T-cell (primary cell): ENCODE measurements at regions not wholly inside any gene's neighbourhood (a gene's known extent, or its start where the extent isn't known, plus 50 kb on each side); places are given as distances from the start of the nearest gene placed in this dataset.
"Not testable (repeated sequence)": the region's sequence is repeated elsewhere in the genome, so short reads cannot be mapped to it uniquely, and the experiment has no call there.

ENCODE experiments used
- ATAC-seq, 4 experiments: fragments of 200-7000 bp in 3 of 4; fragments of 150-1000 bp in 1 of 4; cut with Tn5 transposase; replicated peaks in 1 of 4; 1 replicate in 3 of 4; 2 replicates in 1 of 4; pipeline ENCODE4 v1.10.0; 2021; ENCODE audit warnings: moderate library complexity in 3 of 4, mild to moderate bottlenecking in 2 of 4, moderate number of reproducible peaks in 1 of 4
- CTCF ChIA-PET, 2 donors: fragments of 300-600 bp; sonication (Branson Sonifier 250); formaldehyde crosslinking; loops; one replicate each; lab custom pipeline; 2022; ENCODE audit warnings: antibody characterized with exemption in 2 of 2; lab: Charles Lee
- POLR2A ChIA-PET, 2 donors: fragments of 300-600 bp; sonication (Branson Sonifier 250); formaldehyde crosslinking; loops; one replicate each; lab custom pipeline; 2022; ENCODE audit warnings: antibody characterized with exemption in 2 of 2; lab: Charles Lee
- DNase-seq, 35 experiments: peaks; one replicate each; pipeline versions ENCODE4 v3.0.0 to v3.0.0-alpha.2; 2013 to 2023
- H3K27ac ChIP-seq: one replicate; pipeline ENCODE4 v1.5.1; 2013; ENCODE audit warnings: low read length
- H3K27me3 ChIP-seq, 2 experiments: replicated peaks in 1 of 2; 1 replicate in 1 of 2; 2 replicates in 1 of 2; pipeline versions ENCODE4 v1.6.1 to v1.7.0; 2013; ENCODE audit warnings: low read length in 1 of 2, mixed read lengths in 1 of 2; ENCODE audit not compliant: control insufficient read depth in 2 of 2, insufficient read depth in 2 of 2; ENCODE audit errors: extremely low read depth in 1 of 2
- H3K36me3 ChIP-seq, 2 donors: 1 replicate in 1 of 2; 2 replicates in 1 of 2; pipeline versions ENCODE4 v1.6.1 to v1.7.0; 2013; ENCODE audit warnings: low read length in 1 of 2; ENCODE audit not compliant: control insufficient read depth in 2 of 2, insufficient read depth in 1 of 2; ENCODE audit errors: extremely low read depth in 1 of 2
- H3K4me1 ChIP-seq, 2 experiments: 1 replicate in 1 of 2; 2 replicates in 1 of 2; pipeline versions ENCODE4 v1.6.1 to v1.7.0; 2013; ENCODE audit warnings: low read length in 2 of 2, mixed read lengths in 1 of 2; ENCODE audit not compliant: insufficient read depth in 2 of 2, control insufficient read depth in 1 of 2; ENCODE audit errors: extremely low read depth in 1 of 2
- H3K4me3 ChIP-seq, 2 donors: 1 replicate in 1 of 2; 2 replicates in 1 of 2; pipeline versions ENCODE4 v1.5.1 to v1.7.0; 2013; ENCODE audit warnings: mild to moderate bottlenecking in 2 of 2, low read length in 1 of 2, moderate library complexity in 1 of 2; ENCODE audit not compliant: control insufficient read depth in 1 of 2; ENCODE audit errors: extremely low read depth in 1 of 2
- H3K9me3 ChIP-seq: 2 replicates; pipeline ENCODE4 v1.7.0; 2013
- H3K27ac Mint-ChIP-seq, 2 donors: one replicate each; pipeline ENCODE4 v1.8.0; 2020 to 2021; ENCODE audit warnings: mild to moderate bottlenecking in 2 of 2, mixed read lengths in 2 of 2
- H3K27me3 Mint-ChIP-seq, 2 donors: one replicate each; pipeline ENCODE4 v1.8.0; 2021 to 2022; ENCODE audit warnings: mixed read lengths in 2 of 2
- H3K36me3 Mint-ChIP-seq: one replicate; pipeline ENCODE4 v1.8.0; 2021; ENCODE audit warnings: mixed read lengths
- H3K4me1 Mint-ChIP-seq, 3 donors: one replicate each; pipeline ENCODE4 v1.8.0; 2020 to 2022; ENCODE audit warnings: mixed read lengths in 3 of 3, mild to moderate bottlenecking in 1 of 3
- H3K4me3 Mint-ChIP-seq, 3 donors: one replicate each; pipeline ENCODE4 v1.8.0; 2020 to 2022; ENCODE audit warnings: mild to moderate bottlenecking in 3 of 3, mixed read lengths in 3 of 3, moderate library complexity in 3 of 3
- H3K9me3 Mint-ChIP-seq, 3 donors: one replicate each; pipeline ENCODE4 v1.8.0; 2020 to 2022; ENCODE audit warnings: mixed read lengths in 3 of 3
- WGBS: methylation state at CpG from one replicate; pipeline ENCODE4 v1.1.5; 2013; ENCODE audit warnings: missing lambda C conversion rate; ENCODE audit not compliant: insufficient coverage; 5-methylcytosine and 5-hydroxymethylcytosine counted together

DNA sequence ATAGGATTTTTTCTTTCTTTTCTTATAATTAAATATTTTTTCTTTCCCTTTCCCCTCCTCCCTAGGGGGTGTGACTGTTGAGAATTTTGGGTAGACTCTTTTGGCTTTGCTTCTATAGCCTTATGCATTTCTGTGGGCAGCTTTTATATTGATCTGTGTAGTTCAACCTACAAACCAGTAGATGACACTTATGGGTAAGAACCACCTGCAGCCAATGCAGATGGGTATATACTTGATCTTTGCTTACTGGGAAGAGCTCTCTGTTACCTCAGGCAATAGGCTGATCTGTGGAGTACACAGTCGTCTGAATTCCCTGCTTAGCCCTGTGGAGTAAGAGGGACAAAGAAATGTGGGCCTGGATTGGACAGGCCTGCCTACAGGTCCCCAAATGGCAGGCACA, 102.7 kb upstream of the STARD4 start:
- Histone ChIP-seq H3K27ac (no peak overlapping the region), H3K36me3 (no peaks in the 10 kb centered on the region), H3K27me3 (peaks cover 0 to 5% of the 10 kb centered on the region in 2 experiments), H3K4me3 (no peak overlapping the region), H3K9me3 (no peaks in the 10 kb centered on the region), H3K4me1 (no peaks in the 10 kb centered on the region)
- 64% methylated on average over 1 of the region's 1 CpG for WGBS
- peaks cover 0 to 6% of the 10 kb centered on the region in 2 donors for H3K27me3 Mint-ChIP-seq
- CTCF ChIA-PET, result no interaction called here
- H3K9me3 Mint-ChIP-seq, result peaks cover 5 to 7% (median 6%) of the 10 kb centered on the region in 3 donors
- ATAC-seq (no peak), DNase-seq (no peak)
- no peak overlapping the region for H3K27ac Mint-ChIP-seq
- POLR2A ChIA-PET, result no interaction called here
- H3K4me3 Mint-ChIP-seq, result no peak overlapping the region
- no peaks in the 10 kb centered on the region for H3K36me3 Mint-ChIP-seq
- no peaks in the 10 kb centered on the region for H3K4me1 Mint-ChIP-seq

DNA sequence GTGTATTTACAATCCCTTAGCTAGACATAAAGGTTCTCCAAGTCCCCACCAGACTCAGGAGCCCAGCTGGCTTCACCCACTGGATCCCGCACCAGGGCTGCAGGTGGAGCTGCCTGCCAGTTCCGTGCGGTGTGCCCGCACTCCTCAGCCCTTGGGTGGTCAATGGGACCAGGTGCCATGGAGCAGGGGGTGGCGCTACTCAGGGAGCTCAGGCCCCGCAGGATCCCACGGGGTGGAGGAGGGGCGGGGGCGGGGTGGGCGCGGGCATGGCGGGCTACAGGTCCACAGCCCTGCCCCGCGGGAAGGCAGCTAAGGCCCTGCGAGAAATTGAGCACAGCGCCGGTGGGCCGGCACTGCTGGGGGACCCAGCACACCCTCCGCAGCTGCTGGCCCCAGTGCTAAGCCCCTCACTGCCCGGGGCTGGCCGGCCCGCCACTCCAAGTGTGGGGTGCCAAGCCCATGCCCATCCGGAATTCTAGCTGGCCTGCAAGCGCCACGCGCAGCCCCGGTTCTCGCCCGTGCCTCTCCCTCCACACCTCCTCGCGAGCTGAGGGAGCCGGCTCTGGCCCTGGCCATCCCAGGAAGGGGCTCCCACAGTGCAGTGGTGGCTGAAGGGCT, 99.8 kb upstream of the STARD4 start:
- H3K36me3 Mint-ChIP-seq, H3K4me3 ChIP-seq, H3K9me3 ChIP-seq, H3K9me3 Mint-ChIP-seq, H3K27ac Mint-ChIP-seq, POLR2A ChIA-PET, H3K36me3 ChIP-seq, DNase-seq, H3K4me1 ChIP-seq, H3K4me3 Mint-ChIP-seq, H3K27me3 ChIP-seq, H3K27ac ChIP-seq, H3K4me1 Mint-ChIP-seq, CTCF ChIA-PET, ATAC-seq, H3K27me3 Mint-ChIP-seq: not testable (repeated sequence)
- 94% methylated on average over 23 of the region's 32 CpGs for WGBS

DNA sequence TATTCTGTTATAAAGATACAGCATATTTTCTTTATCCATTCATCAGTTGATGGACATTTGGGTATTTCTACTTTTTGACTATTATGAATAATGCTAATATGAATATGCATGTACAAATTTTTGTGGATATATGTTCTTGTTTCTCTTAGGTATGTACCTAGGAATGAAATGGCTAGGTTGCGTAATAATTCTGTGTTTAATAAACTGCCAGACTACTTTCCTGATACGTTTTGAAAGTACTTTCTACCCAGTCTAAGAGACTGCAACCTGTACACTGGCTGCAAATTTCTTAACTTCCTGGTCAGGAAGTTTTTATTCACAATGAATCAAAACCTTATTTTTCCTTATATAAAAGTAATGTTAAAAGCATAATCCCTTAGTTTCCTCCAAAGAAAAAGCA, 93.9 kb upstream of the STARD4 start:
- ChIA-PET CTCF (no interaction called here), POLR2A (no interaction called here)

GRCh38 chr5:111603446-111603827, 91.1 kb upstream of the STARD4 start:
- Mint-ChIP-seq H3K27me3 (peaks cover 0 to 4% of the 10 kb centered on the region in 2 donors), H3K4me3 (no peak overlapping the region), H3K27ac (no peak overlapping the region), H3K4me1 (no peaks in the 10 kb centered on the region), H3K9me3 (no peaks in the 10 kb centered on the region), H3K36me3 (no peaks in the 10 kb centered on the region)
- DNase-seq (no peak), ATAC-seq (no peak)
- H3K9me3 ChIP-seq, result no peaks in the 10 kb centered on the region
- CTCF ChIA-PET, result no interaction called here
- no peaks in the 10 kb centered on the region for H3K27me3 ChIP-seq
- H3K36me3 ChIP-seq, result no peaks in the 10 kb centered on the region
- no CpG with 5 or more reads among the region's 2 CpGs for WGBS
- no peak overlapping the region for H3K4me3 ChIP-seq
- POLR2A ChIA-PET, result no interaction called here
- no peaks in the 10 kb centered on the region for H3K4me1 ChIP-seq
- no peak overlapping the region for H3K27ac ChIP-seq

More for the DNA sequence above, 93.9 kb upstream of the STARD4 start:
- no peak overlapping the region for H3K27ac Mint-ChIP-seq
- Histone ChIP-seq H3K4me1 (no peaks in the 10 kb centered on the region), H3K27ac (no peak overlapping the region), H3K36me3 (no peaks in the 10 kb centered on the region), H3K9me3 (no peaks in the 10 kb centered on the region), H3K4me3 (no peak overlapping the region), H3K27me3 (peaks cover 0 to 2% of the 10 kb centered on the region in 2 experiments)
- peaks cover 3 to 4% of the 10 kb centered on the region in 2 donors for H3K27me3 Mint-ChIP-seq
- H3K9me3 Mint-ChIP-seq, result peaks cover 4 to 6% (median 5%) of the 10 kb centered on the region in 3 donors
- no peak overlapping the region for H3K4me3 Mint-ChIP-seq
- no peaks in the 10 kb centered on the region for H3K36me3 Mint-ChIP-seq
- ATAC-seq (no peak), DNase-seq (no peak)
- no peaks in the 10 kb centered on the region for H3K4me1 Mint-ChIP-seq
- no CpG with 5 or more reads among the region's 2 CpGs for WGBS

DNA sequence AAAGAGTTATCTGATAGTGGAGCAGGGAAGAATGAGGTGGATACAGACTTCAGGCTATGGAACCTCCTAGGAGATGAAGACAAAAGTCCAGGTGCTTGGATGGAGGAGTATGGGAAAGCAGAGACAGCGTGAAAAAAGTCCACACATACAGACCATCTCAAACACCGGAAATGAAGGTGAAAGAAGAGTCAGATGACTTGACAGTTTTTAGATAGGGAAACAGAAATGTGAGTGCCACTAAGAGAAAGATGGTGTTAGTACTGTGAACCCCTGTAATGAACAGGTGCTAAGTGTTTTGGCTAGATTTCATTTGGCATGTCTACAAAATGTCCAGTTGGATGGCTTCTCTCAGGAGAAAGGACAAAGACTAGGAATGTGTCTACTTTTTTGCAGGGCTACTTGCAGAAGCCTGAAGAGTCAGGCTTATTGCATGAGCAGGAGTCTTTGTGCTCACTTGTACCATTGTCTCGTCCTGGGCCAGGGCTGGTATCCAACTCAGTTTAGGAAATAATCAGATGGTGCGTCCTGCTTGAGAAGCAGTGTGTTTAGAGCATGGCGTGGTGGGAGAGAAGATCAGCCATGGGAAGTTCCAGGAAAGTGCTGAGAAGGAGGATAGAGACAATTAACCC, 90.6 kb upstream of the STARD4 start:
- no peak overlapping the region for H3K4me3 Mint-ChIP-seq
- ATAC-seq, result no peak
- CTCF ChIA-PET, result interaction anchor here in 1 of 2 donors (0.7 kb wide), 1 partner anchor 11 kb away, joined by 7 read pairs; no protein-coding TSS in a partner anchor

DNA sequence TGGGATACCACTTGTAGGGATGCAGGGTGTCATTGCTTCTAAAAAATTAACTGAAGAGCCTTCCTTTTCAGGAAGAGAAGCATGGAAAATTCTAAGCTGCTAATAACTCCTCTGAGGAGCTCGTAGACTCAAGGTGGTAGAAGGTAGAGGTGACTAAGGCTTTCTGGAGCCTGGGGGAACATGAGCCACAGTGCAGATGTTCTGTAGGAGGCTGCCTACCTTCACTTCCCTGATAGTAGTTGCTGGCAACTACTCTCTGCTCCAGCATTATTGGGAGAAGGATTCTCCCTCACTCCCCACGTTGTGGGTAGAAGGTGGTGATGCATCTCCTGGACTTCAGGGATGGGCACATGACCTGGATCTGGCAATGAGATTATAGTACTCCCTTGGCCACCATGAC, 86.7 kb upstream of the STARD4 start:
- H3K27ac ChIP-seq, result no peak overlapping the region
- no peak overlapping the region for H3K27ac Mint-ChIP-seq
- H3K9me3 ChIP-seq, result no peaks in the 10 kb centered on the region
- no peak for ATAC-seq
- peaks cover 0 to 3% (median 0%) of the 10 kb centered on the region in 3 donors for H3K9me3 Mint-ChIP-seq
- H3K36me3 Mint-ChIP-seq, result no peaks in the 10 kb centered on the region
- ChIA-PET POLR2A (no interaction called here), CTCF (interaction anchor here in 1 of 2 donors (0.6 kb wide), 1 partner anchor 1495 kb away, joined by 4 read pairs; no protein-coding TSS in a partner anchor)
- no peaks in the 10 kb centered on the region for H3K4me1 Mint-ChIP-seq
- no peak overlapping the region for H3K4me3 Mint-ChIP-seq
- no peak for DNase-seq
- H3K4me1 ChIP-seq, result no peaks in the 10 kb centered on the region
- WGBS, result no CpG with 5 or more reads among the region's 2 CpGs
- no peaks in the 10 kb centered on the region for H3K36me3 ChIP-seq
- H3K4me3 ChIP-seq, result no peak overlapping the region
- peaks cover 1 to 3% of the 10 kb centered on the region in 2 donors for H3K27me3 Mint-ChIP-seq
- peaks cover 0 to 11% of the 10 kb centered on the region in 2 experiments for H3K27me3 ChIP-seq

More for the DNA sequence above, 90.6 kb upstream of the STARD4 start:
- peaks cover 0 to 4% of the 10 kb centered on the region in 2 donors for H3K27me3 Mint-ChIP-seq
- H3K36me3 Mint-ChIP-seq, result no peaks in the 10 kb centered on the region
- Histone ChIP-seq H3K36me3 (no peaks in the 10 kb centered on the region), H3K4me1 (no peaks in the 10 kb centered on the region), H3K27ac (no peak overlapping the region), H3K27me3 (no peaks in the 10 kb centered on the region), H3K9me3 (no peaks in the 10 kb centered on the region), H3K4me3 (no peak overlapping the region)
- no peaks in the 10 kb centered on the region for H3K9me3 Mint-ChIP-seq
- no peak for DNase-seq
- WGBS, result 33% methylated on average over 1 of the region's 5 CpGs
- POLR2A ChIA-PET, result no interaction called here
- no peak overlapping the region for H3K27ac Mint-ChIP-seq
- no peaks in the 10 kb centered on the region for H3K4me1 Mint-ChIP-seq
